Activated naive CD8-positive, alpha-beta T cell treated with anti-CD3 and anti-CD28 coated beads, Interleukin-2, amount 50 U/mL, for 24 hours (primary cell): ENCODE measurements at regions not wholly inside any gene's neighbourhood (a gene's known extent, or its start where the extent isn't known, plus 50 kb on each side); places are given as distances from the start of the nearest gene placed in this dataset.
"Not testable (repeated sequence)": the region's sequence is repeated elsewhere in the genome, so short reads cannot be mapped to it uniquely, and the experiment has no call there.

Experiments
- ATAC-seq: fragments of 150-1000 bp; cut with Tn5 transposase; one replicate; pipeline ENCODE4 v1.10.0; 2021
- DNase-seq: peaks from one replicate; pipeline ENCODE4 v3.0.0; 2021
- H3K27ac Mint-ChIP-seq: one replicate; pipeline ENCODE4 v1.8.0; 2021; ENCODE audit warnings: mild to moderate bottlenecking, mixed read lengths
- H3K27me3 Mint-ChIP-seq: one replicate; pipeline ENCODE4 v1.8.0; 2021; ENCODE audit warnings: mixed read lengths
- H3K36me3 Mint-ChIP-seq: one replicate; pipeline ENCODE4 v1.8.0; 2021; ENCODE audit warnings: low read depth, mixed read lengths
- H3K4me1 Mint-ChIP-seq: one replicate; pipeline ENCODE4 v1.8.0; 2021; ENCODE audit warnings: mixed read lengths
- H3K4me3 Mint-ChIP-seq: one replicate; pipeline ENCODE4 v1.8.0; 2021; ENCODE audit warnings: mild to moderate bottlenecking, moderate library complexity, mixed read lengths
- H3K9me3 Mint-ChIP-seq: one replicate; pipeline ENCODE4 v1.8.0; 2021; ENCODE audit warnings: mixed read lengths

- Mint-ChIP-seq H3K4me3 (no peak overlapping the region), H3K4me1 (no peaks in the 10 kb centered on the region), H3K36me3 (no peaks in the 10 kb centered on the region), H3K27me3 (peaks cover 4% of the 10 kb centered on the region), H3K27ac (no peak overlapping the region), H3K9me3 (no peaks in the 10 kb centered on the region)
- DNase-seq (no peak), ATAC-seq (no peak)
Observed at GRCh38 chr1:4468386-4468785, 186.0 kb upstream of the AJAP1 start.

DNA sequence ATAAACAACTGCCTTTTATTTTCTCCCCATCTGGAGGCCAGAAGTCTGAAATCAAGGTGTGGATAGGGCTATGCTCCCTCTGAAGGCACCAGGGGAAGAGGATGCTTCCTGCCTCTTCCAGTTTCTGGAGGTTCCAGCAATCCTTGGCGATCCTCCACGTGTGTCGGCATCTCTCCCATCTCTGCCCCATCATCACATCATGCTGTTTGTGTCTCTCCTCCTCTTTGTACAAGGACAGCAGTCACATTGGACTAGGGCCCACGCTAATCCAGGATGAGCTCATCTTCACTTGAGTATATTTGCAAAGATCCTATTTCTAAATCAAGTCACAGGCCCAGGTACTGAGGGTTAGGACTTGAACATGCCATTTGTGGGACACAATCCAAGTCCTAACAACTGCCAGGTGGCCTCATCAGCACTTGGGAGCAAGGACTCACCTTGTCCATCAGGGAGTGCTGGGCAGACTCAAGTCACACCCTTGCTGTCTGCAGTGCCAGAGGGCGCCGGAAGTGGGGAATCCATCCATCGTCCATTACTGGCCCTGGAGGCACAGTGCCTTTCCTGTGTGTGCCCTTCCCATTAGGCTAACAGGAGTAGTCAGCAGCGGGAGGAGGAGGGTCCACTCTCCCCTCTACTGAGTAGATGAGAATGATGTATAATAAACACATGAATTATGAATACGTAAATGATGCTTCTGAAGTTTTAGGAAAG is 185.4 kb upstream of the AJAP1 start:
- Mint-ChIP-seq H3K36me3 (no peaks in the 10 kb centered on the region), H3K27me3 (peaks cover 4% of the 10 kb centered on the region), H3K9me3 (no peaks in the 10 kb centered on the region), H3K4me1 (no peaks in the 10 kb centered on the region), H3K27ac (no peak overlapping the region), H3K4me3 (no peak overlapping the region)
- no peak for DNase-seq
- ATAC-seq = no peak

DNA sequence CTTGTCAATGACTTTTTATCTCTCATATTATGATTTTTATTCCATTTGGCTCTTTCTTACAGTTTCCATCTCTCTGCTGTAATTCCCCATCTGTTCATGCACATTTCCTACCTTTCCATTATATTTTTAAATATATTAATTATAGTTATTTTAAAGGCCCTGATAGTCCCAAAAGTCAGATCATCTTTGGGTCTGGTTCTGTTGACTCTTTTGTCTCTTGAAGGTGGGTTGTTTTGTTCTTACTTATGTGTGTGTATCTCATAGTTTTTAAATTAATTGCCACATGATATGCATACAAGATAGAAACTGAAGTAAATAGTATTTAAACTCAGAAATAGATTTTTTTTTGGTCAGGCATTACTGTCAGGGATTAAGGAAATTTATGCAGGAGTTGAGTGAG is 178.0 kb upstream of the AJAP1 start:
- Mint-ChIP-seq H3K9me3 (peaks cover 17% of the 10 kb centered on the region), H3K27ac (no peak overlapping the region), H3K27me3 (no peaks in the 10 kb centered on the region), H3K4me1 (no peaks in the 10 kb centered on the region), H3K4me3 (no peak overlapping the region), H3K36me3 (no peaks in the 10 kb centered on the region)
- no peak for ATAC-seq
- DNase-seq = no peak

DNA sequence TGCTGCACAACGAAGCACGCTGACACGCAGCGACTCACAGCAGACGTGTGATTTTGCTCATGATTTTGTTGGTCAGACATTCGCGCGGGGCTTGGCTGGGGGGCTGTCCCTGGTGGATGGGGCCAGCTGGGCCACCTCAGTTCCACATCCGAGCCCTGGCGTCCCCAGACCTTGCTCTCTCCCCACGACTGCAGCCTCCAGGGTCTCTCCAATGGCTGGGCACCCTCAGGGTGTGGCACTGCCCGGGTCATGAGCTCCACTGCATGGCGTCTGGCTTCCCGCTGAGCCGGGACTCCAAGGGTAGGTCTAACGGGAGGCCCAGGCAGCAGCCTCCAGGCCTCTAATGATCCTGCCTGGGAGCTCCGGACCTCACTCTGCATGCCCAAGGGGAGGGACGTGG is 173.0 kb upstream of the AJAP1 start:
- Mint-ChIP-seq H3K9me3 (peaks cover 12% of the 10 kb centered on the region), H3K4me3 (no peak overlapping the region), H3K27ac (no peak overlapping the region), H3K27me3 (peaks cover 1% of the 10 kb centered on the region), H3K4me1 (no peaks in the 10 kb centered on the region), H3K36me3 (no peaks in the 10 kb centered on the region)
- no peak for ATAC-seq
- no peak for DNase-seq

DNA sequence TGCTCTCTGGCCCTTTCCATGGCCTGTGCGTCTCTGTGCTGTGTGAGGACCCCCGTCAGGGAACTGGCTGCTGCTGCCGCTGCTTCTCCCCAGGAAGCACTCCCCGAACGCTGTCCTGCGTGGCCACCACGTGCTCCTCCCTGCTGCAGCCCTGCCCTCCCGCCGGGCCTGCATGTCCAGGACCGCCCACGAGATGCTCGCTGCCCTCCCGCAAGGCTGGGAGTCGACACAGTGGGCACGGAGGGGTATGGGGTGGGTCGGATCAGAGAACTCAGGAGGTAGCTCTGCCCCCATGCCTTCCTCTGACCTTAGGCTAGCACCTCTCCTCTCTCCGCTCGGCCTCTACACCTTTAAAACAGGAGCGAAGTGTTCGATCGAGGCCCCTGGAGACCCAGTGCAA is 171.9 kb upstream of the AJAP1 start:
- H3K4me1 Mint-ChIP-seq = no peaks in the 10 kb centered on the region
- ATAC-seq (no peak), DNase-seq (no peak)
- H3K4me3 Mint-ChIP-seq = no peak overlapping the region
- no peak overlapping the region for H3K27ac Mint-ChIP-seq
- peaks cover 4% of the 10 kb centered on the region for H3K27me3 Mint-ChIP-seq
- H3K36me3 Mint-ChIP-seq = no peaks in the 10 kb centered on the region
- peaks cover 2% of the 10 kb centered on the region for H3K9me3 Mint-ChIP-seq

GRCh38 chr1:4483021-4483625 is 171.3 kb upstream of the AJAP1 start:
- Mint-ChIP-seq H3K9me3 (no peaks in the 10 kb centered on the region), H3K36me3 (no peaks in the 10 kb centered on the region), H3K4me3 (no peak overlapping the region), H3K27ac (no peak overlapping the region), H3K27me3 (peaks cover 4% of the 10 kb centered on the region), H3K4me1 (no peaks in the 10 kb centered on the region)
- DNase-seq (no peak), ATAC-seq (no peak)

DNA sequence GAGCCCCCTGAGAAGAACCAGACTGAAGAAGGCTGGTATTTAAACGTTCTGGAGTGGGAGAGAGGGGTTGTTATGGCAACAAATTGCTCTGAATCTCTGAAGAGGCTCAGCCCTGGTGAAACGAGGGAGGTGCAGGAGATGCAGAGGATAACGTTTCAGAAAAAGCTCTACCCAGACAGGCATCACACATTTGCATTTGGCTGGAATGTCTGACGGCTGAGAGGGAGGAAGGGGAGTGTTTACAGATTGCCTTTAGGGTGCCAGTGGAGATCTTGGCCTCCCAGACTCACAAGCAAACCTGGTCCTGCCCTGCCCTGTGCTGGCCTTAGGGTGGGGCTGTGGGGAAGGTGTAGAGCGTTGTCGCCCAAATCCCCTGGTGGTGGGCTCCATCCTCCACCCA is 169.0 kb upstream of the AJAP1 start:
- Mint-ChIP-seq H3K36me3 (no peaks in the 10 kb centered on the region), H3K4me3 (no peak overlapping the region), H3K9me3 (no peaks in the 10 kb centered on the region), H3K27ac (no peak overlapping the region), H3K4me1 (peaks cover 5% of the 10 kb centered on the region), H3K27me3 (peaks cover 4% of the 10 kb centered on the region)
- ATAC-seq (no peak), DNase-seq (no peak)

- Mint-ChIP-seq H3K27me3 (peaks cover 5% of the 10 kb centered on the region), H3K9me3 (no peaks in the 10 kb centered on the region), H3K36me3 (no peaks in the 10 kb centered on the region), H3K4me1 (peaks cover 6% of the 10 kb centered on the region), H3K4me3 (no peak overlapping the region), H3K27ac (no peak overlapping the region)
- no peak for DNase-seq
- no peak for ATAC-seq
Observed at GRCh38 chr1:4485878-4486277, 168.5 kb upstream of the AJAP1 start.

GRCh38 chr1:4486408-4487120 is 167.8 kb upstream of the AJAP1 start:
- H3K9me3 Mint-ChIP-seq = no peaks in the 10 kb centered on the region
- no peak overlapping the region for H3K4me3 Mint-ChIP-seq
- H3K27ac Mint-ChIP-seq = no peak overlapping the region
- H3K36me3 Mint-ChIP-seq = no peaks in the 10 kb centered on the region
- DNase-seq (no peak), ATAC-seq (no peak)
- peaks cover 11% of the 10 kb centered on the region for H3K27me3 Mint-ChIP-seq
- peaks cover 6% of the 10 kb centered on the region for H3K4me1 Mint-ChIP-seq

DNA sequence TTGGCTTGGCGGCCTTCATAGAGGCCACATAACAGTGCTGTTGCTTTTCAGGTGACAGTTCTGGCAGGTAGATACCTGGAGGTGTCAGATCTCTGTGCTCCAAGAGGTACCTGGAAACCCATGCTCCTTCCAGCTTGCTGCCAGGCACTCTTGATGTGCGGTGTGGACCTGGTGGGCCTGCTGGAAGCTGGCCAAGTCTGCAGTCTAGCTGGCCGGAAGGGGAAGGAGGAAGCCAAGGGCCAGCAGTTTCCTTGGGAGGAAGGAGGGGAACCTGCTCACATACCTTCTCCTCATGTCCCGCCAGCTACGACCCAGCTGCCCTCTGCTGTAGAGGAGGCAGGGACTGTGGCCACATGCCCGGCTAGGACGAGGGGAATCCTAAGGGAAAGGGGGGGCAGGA is 166.4 kb upstream of the AJAP1 start:
- no peak for DNase-seq
- Mint-ChIP-seq H3K4me1 (peaks cover 6% of the 10 kb centered on the region), H3K9me3 (no peaks in the 10 kb centered on the region), H3K27me3 (peaks cover 12% of the 10 kb centered on the region), H3K36me3 (no peaks in the 10 kb centered on the region), H3K27ac (no peak overlapping the region), H3K4me3 (no peak overlapping the region)
- ATAC-seq = no peak

GRCh38 chr1:4489486-4489885 is 164.9 kb upstream of the AJAP1 start:
- H3K9me3 Mint-ChIP-seq = no peaks in the 10 kb centered on the region
- H3K4me1 Mint-ChIP-seq = peaks cover 6% of the 10 kb centered on the region
- H3K27ac Mint-ChIP-seq = no peak overlapping the region
- DNase-seq (no peak), ATAC-seq (no peak)
- peaks cover 16% of the 10 kb centered on the region for H3K27me3 Mint-ChIP-seq
- H3K36me3 Mint-ChIP-seq = no peaks in the 10 kb centered on the region
- no peak overlapping the region for H3K4me3 Mint-ChIP-seq

GRCh38 chr1:4489992-4490391 is 164.4 kb upstream of the AJAP1 start:
- not testable (repeated sequence) for H3K9me3 Mint-ChIP-seq, H3K27ac Mint-ChIP-seq, H3K36me3 Mint-ChIP-seq, DNase-seq, ATAC-seq, H3K4me3 Mint-ChIP-seq, H3K4me1 Mint-ChIP-seq
- H3K27me3 Mint-ChIP-seq = peaks cover 16% of the 10 kb centered on the region

DNA sequence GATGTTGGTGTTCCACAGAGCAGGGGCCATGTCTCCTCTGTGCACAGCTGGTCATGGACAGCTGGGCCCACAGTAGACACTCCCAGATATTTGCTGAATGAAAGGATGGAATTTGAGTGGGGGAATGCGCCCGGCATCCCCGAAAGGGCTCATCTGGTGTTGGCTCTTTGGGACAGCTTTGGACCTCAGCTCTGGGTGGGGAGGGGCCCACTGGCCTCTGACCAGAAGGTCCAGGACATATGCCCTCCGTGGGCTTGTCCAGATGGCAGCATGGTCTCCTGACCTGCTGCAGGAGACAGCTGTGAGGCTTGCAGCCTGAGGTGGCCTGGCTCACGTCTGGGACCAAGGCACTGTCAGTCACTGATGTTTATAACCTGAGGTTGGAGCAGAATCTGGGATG is 160.4 kb upstream of the AJAP1 start:
- Mint-ChIP-seq H3K4me3 (no peak overlapping the region), H3K27ac (no peak overlapping the region), H3K36me3 (no peaks in the 10 kb centered on the region), H3K27me3 (peaks cover 12% of the 10 kb centered on the region), H3K9me3 (no peaks in the 10 kb centered on the region), H3K4me1 (peaks cover 6% of the 10 kb centered on the region)
- ATAC-seq (no peak), DNase-seq (no peak)

DNA sequence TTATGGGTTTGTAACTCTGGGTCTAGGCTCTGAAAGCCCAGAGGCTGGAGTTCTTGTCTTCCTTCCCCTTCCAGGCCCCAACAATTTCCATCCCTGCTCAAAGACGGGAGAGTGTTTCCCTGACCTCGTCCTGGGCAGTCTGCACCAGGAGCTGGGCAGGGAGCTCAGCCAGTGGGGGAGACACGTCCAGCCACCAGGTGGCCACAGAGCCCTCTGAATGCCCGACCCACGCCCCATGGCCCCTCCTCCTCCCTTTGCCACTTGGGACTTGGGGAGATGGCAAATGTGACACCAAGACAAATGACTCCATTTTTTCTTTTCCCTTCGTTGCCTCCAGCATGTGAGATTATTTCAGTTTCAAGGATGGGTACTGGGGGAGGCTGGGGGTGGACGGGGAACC is 159.9 kb upstream of the AJAP1 start:
- H3K4me1 Mint-ChIP-seq = peaks cover 6% of the 10 kb centered on the region
- no peaks in the 10 kb centered on the region for H3K9me3 Mint-ChIP-seq
- no peak for DNase-seq
- H3K27me3 Mint-ChIP-seq = peaks cover 12% of the 10 kb centered on the region
- H3K36me3 Mint-ChIP-seq = no peaks in the 10 kb centered on the region
- H3K4me3 Mint-ChIP-seq = no peak overlapping the region
- no peak overlapping the region for H3K27ac Mint-ChIP-seq
- no peak for ATAC-seq

DNA sequence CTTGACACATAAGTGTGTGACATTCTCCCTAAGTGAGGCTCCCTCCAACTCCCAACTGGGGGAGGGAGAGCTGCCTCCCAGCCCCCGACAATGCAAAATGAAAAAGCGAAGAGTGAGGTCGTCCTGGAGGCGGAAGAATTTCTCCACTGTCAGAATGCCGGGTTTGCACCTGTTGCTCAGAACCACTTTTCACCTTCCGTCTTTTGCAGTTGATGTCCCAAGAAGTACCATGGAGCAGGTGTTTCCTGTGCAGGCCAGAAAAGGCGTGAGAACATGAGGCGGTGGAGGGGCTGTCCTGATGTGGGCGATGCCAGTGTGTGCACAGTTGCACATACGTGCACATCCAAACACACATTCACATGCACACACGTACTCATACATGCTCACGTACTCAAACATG is 158.6 kb upstream of the AJAP1 start:
- DNase-seq (no peak), ATAC-seq (no peak)
- Mint-ChIP-seq H3K4me1 (no peaks in the 10 kb centered on the region), H3K36me3 (no peaks in the 10 kb centered on the region), H3K27ac (no peak overlapping the region), H3K9me3 (no peaks in the 10 kb centered on the region), H3K27me3 (peaks cover 12% of the 10 kb centered on the region), H3K4me3 (no peak overlapping the region)
